ENCODE measurements at regions not wholly inside any gene's neighbourhood (a gene's known extent, or its start where the extent isn't known, plus 50 kb on each side); places are given as distances from the start of the nearest gene placed in this dataset.

- Histone ChIP-seq H3K36me3 (ENCODE audit: insufficient read depth, low read length) (no peaks in the 10 kb centered on the region), H3K9me2 (ENCODE audit: insufficient read depth, low read length) (no peaks in the 10 kb centered on the region), H3K4me1 (ENCODE audit: insufficient read depth, low read length, poor library complexity, severe bottlenecking) (no peaks in the 10 kb centered on the region), H3K4me3 (ENCODE audit: low read depth, low read length, poor library complexity, severe bottlenecking) (no peak overlapping the region), H2AFZ (ENCODE audit: low read length) (0 out of 2 replicates have a peak overlapping the region, but pooled peaks have one; percentile 47), H3K9me3 (ENCODE audit: low read length) (no peaks in the 10 kb centered on the region), H3K4me2 (ENCODE audit: low read length) (no peak overlapping the region), H3K79me2 (ENCODE audit: insufficient read depth, low read depth, low read length) (no peaks in the 10 kb centered on the region), H3K27ac (ENCODE audit: low read depth, low read length, poor library complexity, severe bottlenecking) (no peak overlapping the region), H4K20me1 (ENCODE audit: insufficient read depth, low read length) (no peaks in the 10 kb centered on the region)
- CTCF ChIA-PET (ENCODE audit: unreplicated experiment), result no interaction called here
- TF ChIP-seq EZH2phosphoT487 (IDR thresholded peaks at IDR 0.05; ENCODE audit: borderline replicate concordance, low read depth, low read length) (no peak), CTCF (conservative IDR thresholded peaks at IDR 0.05; ENCODE audit: low read length) (no peak)
- intact Hi-C loops (cut with micrococcal nuclease; ENCODE audit: unreplicated experiment), result no loop called here
- POLR2A ChIA-PET, result interaction anchor here (0.6 kb wide), 1 partner anchor 926 kb away, joined by 3 read pairs; no protein-coding TSS in a partner anchor
- BruUV-seq (replicated peaks), result no TSS peak
- no peak for DNase-seq (ENCODE audit: low spot score)
Measured at GRCh38 chr2:42932271-42933151, 140.1 kb upstream of the HAAO start.

- no peaks in the 10 kb centered on the region for H3K9me3 ChIP-seq (ENCODE audit: low read length)
- no peaks in the 10 kb centered on the region for H3K79me2 ChIP-seq (ENCODE audit: insufficient read depth, low read depth, low read length)
- H3K4me1 ChIP-seq (ENCODE audit: insufficient read depth, low read length, poor library complexity, severe bottlenecking), result no peaks in the 10 kb centered on the region
- no peak for DNase-seq (ENCODE audit: low spot score)
- H3K4me3 ChIP-seq (ENCODE audit: low read depth, low read length, poor library complexity, severe bottlenecking), result no peak overlapping the region
- no peaks in the 10 kb centered on the region for H3K36me3 ChIP-seq (ENCODE audit: insufficient read depth, low read length)
- BruUV-seq (replicated peaks), result no TSS peak
- intact Hi-C loops (cut with micrococcal nuclease; ENCODE audit: unreplicated experiment), result no loop called here
- no peak overlapping the region for H3K4me2 ChIP-seq (ENCODE audit: low read length)
- no peaks in the 10 kb centered on the region for H4K20me1 ChIP-seq (ENCODE audit: insufficient read depth, low read length)
- ChIA-PET CTCF (ENCODE audit: unreplicated experiment) (interaction anchor here (0.5 kb wide), 1 partner anchor 237 kb away, joined by 4 read pairs; no protein-coding TSS in a partner anchor), POLR2A (interaction anchor here (0.5 kb wide), 1 partner anchor 876 kb away, joined by 4 read pairs; no protein-coding TSS in a partner anchor)
- H3K27ac ChIP-seq (ENCODE audit: low read depth, low read length, poor library complexity, severe bottlenecking), result no peak overlapping the region
- no peak for TF ChIP-seq EZH2phosphoT487 (IDR thresholded peaks at IDR 0.05; ENCODE audit: borderline replicate concordance, low read depth, low read length)
- TF ChIP-seq CTCF (conservative IDR thresholded peaks at IDR 0.05; ENCODE audit: low read length), result no peak; the same call in 1 of the 2 replicates
- 0 out of 2 replicates have a peak overlapping the region, but pooled peaks have one; percentile 47 for H2AFZ ChIP-seq (ENCODE audit: low read length)
- no peaks in the 10 kb centered on the region for H3K9me2 ChIP-seq (ENCODE audit: insufficient read depth, low read length)
Measured at GRCh38 chr2:42931818-42932195, 139.4 kb upstream of the HAAO start.

Measured in OCI-LY7 (cell line).